GM18505 (cell line): ENCODE measurements at regions not wholly inside any gene's neighbourhood (a gene's known extent, or its start where the extent isn't known, plus 50 kb on each side); places are given as distances from the start of the nearest gene placed in this dataset.

Experiments used
- ATAC-seq: cut with Tn5 transposase; IDR thresholded peaks from one replicate; pipeline ENCODE4 v1.9.1; 2021; ENCODE audit not compliant: unreplicated experiment
- POLR2A ChIP-seq: IDR thresholded peaks from 4 replicates; pipeline ENCODE4 v1.6.1; 2011; ENCODE audit warnings: borderline replicate concordance; ENCODE audit not compliant: insufficient read depth, insufficient read length; ENCODE audit errors: extremely low read depth

DNA sequence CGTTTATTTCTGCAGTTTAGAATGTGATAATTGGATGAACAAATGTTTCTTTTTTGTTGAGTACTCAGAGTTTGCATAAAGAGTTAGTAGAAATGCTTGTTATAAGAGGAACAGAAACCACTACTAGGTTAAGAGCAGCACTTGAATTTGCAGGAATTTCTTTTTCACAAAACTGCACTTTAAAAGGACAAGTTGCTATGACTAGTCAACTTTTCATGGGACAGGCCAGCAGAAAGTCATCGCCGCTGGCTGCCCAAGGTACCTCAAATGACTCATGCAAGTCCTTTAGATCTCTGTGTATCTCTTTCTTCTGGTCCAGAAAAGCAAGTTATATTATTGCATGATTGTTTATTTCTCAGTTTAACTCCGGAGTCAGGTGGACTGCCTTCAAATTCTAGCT is 97.3 kb upstream of the HMHB1 start:
- TF ChIP-seq POLR2A = no peak
- no peak for ATAC-seq

DNA sequence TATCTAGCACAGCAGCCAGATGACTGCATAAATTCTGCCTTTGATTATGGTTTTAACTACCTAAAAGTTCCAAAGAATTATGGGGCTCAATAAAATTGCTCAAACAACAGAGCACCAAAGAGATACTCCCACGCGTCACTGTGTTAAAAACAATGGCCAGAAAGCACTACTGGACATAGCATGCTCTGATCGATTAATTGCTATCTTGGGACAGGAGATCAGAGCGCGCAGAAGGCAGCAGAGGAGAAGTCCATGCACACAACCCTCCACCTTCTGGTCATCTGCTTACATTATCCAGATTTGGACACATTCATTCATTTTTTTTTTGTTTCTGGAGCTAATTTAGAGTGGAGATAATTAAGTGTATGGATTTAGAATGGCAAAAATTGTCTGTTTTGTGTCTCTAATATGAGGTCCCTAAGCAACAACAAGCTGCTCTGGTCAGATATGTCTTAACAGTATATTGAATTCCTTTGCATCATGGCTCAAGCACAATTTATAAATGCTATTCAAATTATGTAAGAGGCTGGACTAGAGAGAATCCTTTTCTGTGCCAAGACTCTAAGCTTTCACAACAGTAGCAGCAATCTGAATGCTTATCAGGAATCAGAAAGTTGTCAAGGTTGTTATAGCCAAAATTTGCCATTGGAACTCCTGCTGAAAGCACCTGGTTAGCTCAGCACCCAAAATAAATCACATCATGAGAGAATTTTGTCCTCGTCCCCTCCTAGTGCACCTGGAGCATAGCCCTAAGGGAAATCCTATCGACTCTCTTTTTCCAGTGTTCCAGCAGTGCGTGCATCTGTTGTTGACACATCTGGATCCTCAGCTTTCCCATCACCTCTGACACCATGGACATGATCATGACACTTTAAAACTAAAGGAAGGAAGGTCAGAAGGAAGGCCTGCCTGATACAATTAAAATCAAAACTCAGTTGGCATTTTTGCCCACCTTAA is 98.6 kb upstream of the HMHB1 start:
- no peak for ATAC-seq

DNA sequence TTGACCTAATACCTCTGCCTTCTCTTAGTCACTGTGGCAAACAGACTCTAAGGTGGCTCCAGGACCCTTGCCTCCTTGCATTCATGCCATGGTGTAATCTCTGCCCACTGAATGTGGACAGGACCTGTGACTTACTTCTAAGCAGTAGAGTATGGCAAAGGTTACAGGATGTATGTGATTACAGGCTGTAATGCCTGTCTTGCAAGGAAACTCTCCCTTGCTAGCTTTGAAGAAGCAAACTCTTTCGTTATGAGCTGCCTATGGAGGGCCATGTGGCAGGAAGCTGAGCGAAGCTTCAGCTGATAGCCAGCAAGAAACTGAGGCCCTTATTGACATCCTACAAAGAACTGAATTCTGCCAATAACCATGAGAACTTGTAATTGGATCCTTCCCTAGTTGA is 103.3 kb upstream of the HMHB1 start:
- no peak for TF ChIP-seq POLR2A
- no peak for ATAC-seq

More for the DNA sequence above, 98.6 kb upstream of the HMHB1 start:
- TF ChIP-seq POLR2A = no peak

DNA sequence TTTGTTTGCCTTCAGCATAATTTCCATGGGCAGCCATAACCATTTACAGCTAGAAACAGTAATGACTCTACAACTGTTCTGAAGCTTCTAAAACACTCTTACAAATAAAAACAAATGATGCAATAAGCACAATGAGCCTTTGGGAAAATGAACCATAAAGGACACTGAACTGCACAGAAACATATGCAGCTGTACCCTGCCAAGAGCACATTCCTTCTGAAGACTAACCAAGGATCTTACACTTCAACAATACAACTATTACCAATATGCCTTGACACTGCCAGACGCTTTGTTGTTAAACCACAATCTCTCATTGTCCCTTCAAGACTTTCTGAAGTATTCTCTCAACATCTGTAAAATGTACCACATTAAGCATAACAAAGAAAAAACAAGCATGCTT is 104.2 kb upstream of the HMHB1 start:
- no peak for TF ChIP-seq POLR2A
- ATAC-seq = no peak

DNA sequence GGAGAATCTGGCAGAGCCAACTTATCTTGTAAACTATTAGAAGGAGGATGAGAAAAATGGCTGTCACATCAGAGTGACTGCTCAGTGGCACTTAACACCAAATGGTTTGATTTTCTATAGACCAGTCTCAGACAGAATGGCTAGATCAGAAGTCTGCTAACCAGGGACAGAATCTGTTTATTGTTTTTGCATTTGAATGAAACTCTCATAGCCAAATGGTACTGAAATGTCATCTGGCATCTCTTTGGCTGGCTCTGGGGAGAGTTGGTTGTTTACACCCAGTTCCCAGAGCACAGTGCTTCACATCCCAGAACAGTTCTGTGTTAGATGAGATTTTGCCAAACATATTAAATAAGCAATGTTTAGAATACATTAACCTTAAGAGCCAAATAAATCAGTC is 106.6 kb upstream of the HMHB1 start:
- ATAC-seq = no peak

GRCh38 chr5:143703659-143704058 is 108.3 kb upstream of the HMHB1 start:
- no peak for TF ChIP-seq POLR2A
- ATAC-seq = no peak

More for the DNA sequence above, 106.6 kb upstream of the HMHB1 start:
- TF ChIP-seq POLR2A = no peak

GRCh38 chr5:143701493-143701892 is 110.5 kb upstream of the HMHB1 start:
- no peak for ATAC-seq

GRCh38 chr5:143700994-143701393 is 111.0 kb upstream of the HMHB1 start:
- no peak for TF ChIP-seq POLR2A
- ATAC-seq = no peak

More at GRCh38 chr5:143701493-143701892, 110.5 kb upstream of the HMHB1 start:
- TF ChIP-seq POLR2A = no peak

DNA sequence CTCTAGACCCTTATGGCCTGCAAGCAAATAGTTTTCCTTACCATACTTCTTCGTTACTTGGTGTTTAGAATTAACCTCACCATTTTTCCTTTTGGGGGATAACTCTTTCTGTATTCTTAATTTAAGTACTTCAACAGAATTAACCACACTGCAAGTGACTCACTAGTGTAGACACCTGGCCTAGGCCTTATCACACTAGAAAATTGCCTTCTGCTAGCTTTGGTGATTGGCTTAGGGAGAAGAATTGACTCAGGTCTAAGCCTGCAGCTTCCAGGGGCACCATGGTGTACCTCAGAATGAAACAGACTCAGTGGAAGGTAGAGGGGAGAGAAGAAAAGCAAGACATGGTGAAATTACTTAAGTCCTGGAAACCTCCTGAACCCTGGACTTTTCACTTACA is 112.8 kb upstream of the HMHB1 start:
- no peak for TF ChIP-seq POLR2A
- no peak for ATAC-seq

DNA sequence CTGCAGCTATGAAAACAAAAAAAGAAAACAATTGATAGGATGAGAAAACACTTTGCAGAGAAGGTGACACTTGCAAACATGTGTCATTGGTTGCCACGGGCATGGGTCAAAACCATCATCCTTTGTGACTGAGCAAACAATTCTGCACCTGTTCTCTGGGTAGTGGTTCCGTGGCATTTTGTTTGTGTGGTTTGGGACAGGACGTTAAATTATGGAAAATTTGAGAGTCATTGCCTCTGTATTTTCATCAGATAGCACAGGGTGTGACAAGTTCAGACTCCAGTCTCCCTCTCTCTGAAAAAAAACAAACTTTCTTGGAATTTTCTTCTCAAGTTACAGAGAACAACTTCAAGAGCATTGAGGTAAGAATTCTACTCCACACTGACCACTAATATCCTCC is 113.4 kb upstream of the HMHB1 start:
- TF ChIP-seq POLR2A = no peak
- ATAC-seq = no peak

DNA sequence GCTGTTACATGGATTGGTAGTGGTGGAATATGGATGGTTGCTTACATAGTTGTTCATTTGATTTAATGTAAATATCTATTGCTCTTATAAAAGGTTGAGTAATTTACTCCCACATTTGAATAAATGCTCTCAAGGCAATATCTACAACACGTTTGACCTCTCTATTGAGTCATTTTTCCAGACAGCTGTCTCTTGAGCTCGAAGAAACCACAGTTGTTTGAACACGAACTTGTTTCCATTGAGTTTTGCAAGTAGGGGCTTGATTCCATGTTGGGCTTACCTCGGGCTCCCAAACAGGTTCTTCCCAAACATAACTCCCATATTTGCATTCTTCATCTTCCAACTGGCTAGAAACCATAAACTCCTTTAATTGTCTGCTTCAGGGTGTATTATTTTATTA is 115.0 kb upstream of the HMHB1 start:
- TF ChIP-seq POLR2A = no peak
- ATAC-seq = no peak

GRCh38 chr5:143695941-143696340 is 116.0 kb upstream of the HMHB1 start:
- no peak for ATAC-seq
- no peak for TF ChIP-seq POLR2A

DNA sequence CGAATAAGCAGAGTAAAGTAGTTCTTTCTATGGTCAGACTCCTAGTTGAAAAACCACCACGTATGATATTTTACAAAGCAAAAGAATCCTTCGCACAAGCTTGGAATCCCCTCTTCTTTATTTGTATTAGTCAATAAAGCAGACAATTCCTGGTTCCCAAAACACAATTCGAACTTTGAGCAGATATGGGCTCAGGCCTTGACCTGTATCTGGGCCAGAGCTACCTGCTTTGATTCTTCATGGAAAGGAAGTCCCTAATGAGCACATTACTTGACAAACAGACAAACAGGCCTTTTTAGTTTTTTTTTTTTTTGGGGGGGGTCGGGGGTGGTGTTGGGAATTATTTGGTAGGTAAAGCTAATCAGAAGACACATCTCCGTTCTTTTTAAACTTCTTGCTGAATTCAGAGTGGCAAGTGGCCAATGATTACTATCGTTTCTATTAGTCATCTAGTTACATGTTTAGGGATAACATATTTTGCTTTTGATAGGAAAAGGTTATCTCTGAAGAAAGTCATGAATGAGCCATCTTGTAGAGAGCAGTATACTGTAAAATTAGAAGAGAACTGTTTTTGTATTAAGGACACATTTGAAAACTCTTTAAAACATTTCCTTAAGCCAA is 116.6 kb upstream of the HMHB1 start:
- no peak for TF ChIP-seq POLR2A
- no peak for ATAC-seq

DNA sequence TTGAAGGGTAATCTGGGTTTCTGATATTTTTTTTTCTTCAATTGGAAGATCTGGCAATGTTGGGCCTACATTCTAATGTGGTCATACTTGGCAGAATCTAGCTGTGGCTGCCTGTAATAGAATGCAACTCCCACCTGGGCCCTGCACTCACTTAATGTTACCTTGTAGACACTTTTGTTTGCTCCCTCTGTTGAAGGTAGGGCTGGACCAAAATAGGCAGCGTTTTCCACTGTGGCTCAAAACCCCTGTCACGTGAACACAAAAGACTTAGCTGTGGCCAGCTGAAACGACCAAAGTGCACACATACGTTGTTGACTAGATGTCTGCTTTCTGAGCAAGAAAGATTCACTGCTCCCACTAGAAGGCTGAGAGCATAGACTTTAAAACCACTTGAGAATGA is 117.6 kb upstream of the HMHB1 start:
- TF ChIP-seq POLR2A = no peak
- ATAC-seq = no peak

DNA sequence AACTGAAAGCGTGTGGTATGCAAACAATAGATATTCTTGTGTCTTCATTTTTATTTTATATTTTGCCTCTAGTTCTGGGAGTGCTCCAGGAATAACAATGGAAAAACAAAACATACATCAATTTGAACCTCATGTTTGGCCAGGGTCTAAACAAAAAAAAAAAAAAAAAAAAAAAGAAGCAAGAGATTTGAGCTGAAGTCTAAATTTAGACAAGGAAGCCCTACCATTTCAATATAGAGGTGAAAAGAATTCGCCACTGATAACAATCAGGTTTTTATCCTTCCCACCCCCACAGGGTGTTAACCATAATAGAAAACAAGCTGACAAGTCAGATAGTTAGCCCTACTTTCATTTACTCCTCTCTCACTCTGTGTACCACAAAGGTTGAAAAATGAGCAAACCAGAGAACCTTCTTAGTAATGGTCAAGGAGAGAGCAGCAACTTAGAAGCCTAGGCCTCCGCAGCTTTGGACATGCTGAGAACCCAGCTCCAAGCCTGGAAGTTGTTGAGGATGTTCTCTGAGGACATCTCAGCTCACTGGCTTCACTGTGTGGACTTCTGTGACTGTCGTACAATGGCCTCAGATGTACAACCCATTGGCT is 118.2 kb upstream of the HMHB1 start:
- ATAC-seq = peak; percentile 56
- no peak for TF ChIP-seq POLR2A

DNA sequence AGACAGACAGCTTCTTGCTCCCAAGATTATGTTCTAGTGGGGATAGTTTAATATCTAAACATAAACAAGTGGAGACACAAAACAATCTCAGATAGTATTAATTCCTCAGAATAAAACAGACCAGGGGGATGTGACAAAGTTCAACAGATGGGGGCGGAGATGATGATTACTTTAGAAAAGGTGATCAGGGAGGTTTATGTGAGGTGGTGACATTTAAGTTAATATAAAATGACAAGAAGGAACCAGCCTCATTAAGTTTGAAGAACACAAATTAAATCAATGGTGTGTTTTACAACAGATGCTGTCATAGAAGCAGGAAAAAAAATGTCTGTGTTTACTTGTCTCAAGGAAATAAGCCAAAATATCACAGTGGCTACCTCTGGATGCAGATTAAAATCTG is 119.6 kb upstream of the HMHB1 start:
- no peak for TF ChIP-seq POLR2A
- ATAC-seq = no peak
